T-helper 1 cell treated with Interleukin-12 subunit alpha and Interleukin-12 subunit beta and Interleukin-4 antibody, amounts not matched to agents 30 ng/mL and 1 ng/mL, for 36 hours (primary cell): ENCODE measurements at regions not wholly inside any gene's neighbourhood (a gene's known extent, or its start where the extent isn't known, plus 50 kb on each side); places are given as distances from the start of the nearest gene placed in this dataset.

Experiments
- intact Hi-C: fragments of 100-400 bp; cut with micrococcal nuclease; formaldehyde crosslinking; loops from one replicate; pipeline ENCODE4 v1.15.1; 2024

DNA sequence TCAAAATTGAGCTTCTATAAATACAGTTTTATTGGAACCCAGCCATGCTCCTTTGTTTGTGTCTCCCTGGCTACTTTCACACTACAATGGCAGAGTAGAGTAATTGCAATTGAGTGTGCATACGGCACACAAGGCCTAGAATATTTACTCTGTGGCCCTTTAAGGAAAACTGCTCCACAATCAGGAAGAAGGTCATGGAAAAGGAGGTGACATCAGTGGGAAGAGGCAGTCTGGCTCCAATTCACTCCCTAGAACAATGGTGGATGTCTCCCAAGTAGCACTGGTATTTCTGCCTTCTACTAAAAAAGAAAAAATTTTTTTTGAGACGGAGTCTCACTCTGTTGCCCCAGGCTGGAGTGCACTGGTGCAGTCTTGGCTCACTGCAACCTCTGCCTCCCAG lies 51.3 kb downstream of the KRTAP19-8 start:
- intact Hi-C loops = no loop called here

DNA sequence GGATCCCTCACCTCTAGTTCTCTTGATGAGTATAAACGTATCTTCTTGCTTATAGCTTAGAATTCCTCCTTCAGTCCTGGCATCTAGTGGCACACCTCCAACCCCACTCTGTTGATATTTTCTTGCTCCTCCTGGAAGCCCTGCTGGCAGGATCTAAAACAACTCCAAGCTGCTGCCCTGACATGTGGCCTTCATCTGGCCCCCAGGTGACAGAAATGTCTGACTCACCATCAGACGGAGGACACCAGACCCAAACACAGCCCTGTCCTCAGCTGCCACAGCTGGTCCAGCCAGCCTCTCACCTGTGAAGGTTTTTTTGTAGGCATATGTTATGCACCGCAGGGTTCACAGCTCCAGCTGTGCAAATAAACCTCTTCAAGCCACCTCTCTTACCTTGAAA lies 53.4 kb downstream of the KRTAP19-8 start:
- intact Hi-C loops = no loop called here

DNA sequence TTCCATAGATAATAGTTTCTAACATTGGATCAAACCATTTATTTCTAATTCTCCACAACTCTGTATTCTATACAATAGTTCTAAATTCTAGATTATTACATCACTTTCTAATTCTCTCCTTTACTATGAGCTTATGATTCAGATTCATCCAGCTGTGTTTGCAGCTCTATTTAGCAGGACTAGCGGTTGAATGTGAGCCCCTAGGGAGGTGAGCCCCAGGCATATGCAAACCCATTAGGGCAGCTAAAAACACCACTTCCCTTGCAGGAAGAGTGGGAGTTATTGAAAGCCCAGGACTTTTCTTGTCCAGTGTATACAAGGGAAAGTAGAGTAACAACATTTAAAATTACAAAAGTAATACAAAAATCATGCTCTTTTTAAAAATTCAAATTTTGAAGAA lies 56.9 kb downstream of the KRTAP19-8 start:
- intact Hi-C loops = no loop called here

DNA sequence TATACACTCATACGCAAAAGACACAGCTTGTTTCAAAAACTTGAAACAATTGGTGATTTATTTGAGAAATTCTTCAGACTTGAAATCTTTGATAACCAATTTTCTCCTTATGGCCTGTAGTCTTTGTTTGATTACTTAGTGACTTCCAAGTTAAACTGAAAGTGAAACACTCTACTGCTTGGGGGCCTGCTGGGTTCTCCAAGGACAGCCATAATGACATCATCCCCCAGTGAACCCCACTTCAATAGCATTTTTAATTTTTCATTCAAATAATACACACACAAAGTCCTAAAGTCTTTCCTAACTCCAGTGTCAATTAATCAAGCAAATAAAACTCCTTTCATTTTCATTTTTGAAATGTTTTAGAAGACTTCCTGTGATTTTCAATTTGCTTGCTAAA lies 59.2 kb downstream of the KRTAP19-8 start:
- intact Hi-C loops = loop anchor here (5.0 kb wide), 1 partner anchor 33 kb away; no protein-coding TSS in a partner anchor

DNA sequence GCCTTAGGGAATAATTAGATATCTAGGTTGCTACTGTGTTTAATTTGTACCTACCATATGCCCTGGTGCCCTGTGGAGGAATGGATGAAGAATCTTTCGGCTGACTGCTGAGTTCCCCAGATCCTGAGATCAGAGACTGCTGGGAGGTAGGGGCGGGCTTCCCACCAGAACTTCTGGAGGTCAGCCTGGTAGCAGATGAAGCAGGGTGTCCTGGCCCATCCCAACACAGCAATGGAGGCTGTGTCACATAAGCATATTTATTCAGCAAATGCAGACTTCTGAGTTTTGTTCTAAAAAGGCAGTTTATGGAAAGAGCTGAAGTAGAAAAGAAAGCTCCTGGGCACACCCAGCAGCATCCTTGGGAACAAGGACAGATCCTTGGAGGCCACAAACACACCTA lies 74.0 kb downstream of the KRTAP19-8 start:
- intact Hi-C loops = loop anchor here (10.0 kb wide), 1 partner anchor 129 kb away; no protein-coding TSS in a partner anchor

DNA sequence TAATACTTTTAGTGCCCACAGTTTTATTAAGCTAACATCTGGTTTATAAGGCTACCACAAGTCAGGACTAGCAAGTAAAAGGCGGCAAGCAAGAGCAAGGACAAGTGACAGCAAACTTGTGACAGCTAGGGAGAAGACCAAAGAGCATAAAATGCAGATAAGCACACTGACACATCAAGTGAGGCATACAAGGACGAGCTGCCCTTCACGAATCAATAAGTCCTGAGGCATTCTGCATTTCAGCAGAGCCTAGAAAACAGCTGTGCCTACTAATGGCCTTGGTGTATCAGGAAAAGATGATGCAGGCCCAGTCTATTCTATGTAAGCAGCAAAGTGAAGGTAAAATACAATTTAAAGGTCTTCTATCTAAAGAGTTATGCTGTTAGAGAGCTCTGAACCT lies 74.8 kb downstream of the KRTAP19-8 start:
- intact Hi-C loops = loop anchor here (10.0 kb wide), 1 partner anchor 129 kb away; no protein-coding TSS in a partner anchor

DNA sequence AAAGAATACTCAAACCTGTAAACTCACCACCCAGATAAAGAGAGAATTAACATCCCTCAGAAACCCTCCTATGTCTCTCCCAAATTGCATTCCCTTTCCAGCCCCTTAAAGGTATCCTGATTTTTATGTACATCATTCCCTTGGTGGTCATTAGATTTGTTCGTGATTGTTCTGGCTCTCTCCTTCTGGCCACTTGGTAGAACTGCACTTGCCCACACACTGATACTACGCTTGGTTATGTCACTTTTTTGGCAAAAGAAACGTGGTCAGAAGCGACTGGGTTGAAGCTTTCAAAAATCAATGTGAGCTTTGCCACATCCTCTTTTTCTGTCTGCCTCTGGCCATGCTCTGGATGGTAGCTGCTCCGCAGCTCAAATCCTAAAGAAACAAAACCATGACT lies 76.3 kb downstream of the KRTAP19-8 start:
- intact Hi-C loops = loop anchor here (10.0 kb wide), 1 partner anchor 127 kb away; no protein-coding TSS in a partner anchor

DNA sequence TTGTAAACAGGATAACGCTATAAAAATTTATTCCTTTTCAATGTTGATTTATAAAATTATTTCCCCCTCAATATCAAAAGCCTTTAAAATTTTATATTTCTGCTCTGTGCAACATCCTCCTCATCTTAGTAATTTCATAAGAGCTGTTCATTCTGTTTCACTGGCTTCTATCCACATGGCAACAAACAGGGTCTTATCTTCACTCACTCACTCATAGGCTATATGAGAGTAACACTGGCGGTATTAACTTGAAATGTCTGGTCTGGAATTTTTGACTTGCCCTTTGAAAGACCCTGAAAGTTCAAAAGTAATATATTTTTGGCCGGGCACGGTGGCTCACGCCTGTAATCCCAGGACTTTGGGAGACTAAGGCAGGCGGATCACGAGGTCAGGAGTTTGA lies 77.4 kb upstream of the KRTAP11-1 start:
- intact Hi-C loops = no loop called here

DNA sequence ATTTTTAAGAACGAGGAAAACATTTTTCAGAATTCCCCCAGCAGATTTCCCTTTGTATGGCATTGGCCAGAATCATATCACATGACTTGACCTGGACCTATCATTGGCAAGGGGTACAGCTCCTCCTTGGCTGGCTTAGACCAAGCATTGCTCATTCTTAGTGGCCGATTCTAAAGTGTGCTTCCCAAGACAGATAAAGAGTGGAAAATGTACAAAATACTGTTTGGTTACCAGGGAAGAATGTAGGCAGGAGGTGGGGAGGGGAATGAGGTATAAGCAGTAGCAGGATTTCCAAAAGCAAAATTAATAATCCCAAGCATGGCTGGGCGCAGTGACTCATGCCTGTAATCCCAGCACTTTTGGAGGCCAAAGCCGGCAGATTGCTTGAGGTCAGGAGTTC lies 75.6 kb upstream of the KRTAP11-1 start:
- intact Hi-C loops = no loop called here

DNA sequence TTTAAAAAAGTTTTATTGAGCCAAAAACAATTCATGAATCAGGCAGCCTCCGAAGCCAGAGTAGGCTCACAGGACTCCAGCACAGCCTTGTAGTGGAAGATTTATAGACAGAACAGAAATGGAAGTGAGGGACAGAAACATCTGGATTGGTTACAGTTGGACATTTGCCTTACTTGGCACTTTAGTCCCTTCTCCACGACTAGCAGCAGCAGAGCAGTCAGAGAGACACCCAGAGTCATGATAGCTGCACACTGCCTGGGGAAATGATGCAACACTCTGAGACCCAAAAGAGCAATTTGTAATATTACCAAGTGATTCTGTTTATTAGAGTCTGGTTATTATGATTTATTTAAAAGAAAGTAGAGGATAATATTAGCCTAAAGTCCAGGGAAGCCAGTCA lies 72.2 kb upstream of the KRTAP11-1 start:
- intact Hi-C loops = no loop called here

DNA sequence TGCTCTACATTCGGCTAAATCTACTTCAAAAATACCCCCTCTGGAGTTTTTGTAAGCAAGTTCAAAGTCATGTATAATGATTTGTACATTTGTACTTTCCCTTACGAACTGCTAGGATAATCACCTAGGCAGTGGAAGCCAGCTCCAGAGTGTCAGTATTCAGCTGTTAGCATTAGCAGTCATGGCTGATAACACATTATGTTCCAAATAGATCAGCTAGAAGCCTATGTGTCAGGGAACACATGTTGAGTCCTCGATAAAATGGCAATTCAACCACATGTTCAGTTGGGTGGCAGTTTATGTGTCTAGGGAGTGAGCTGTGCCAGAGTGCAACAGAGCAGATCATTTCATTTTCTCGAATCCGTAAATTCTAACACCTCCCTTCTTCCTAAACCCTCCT lies 65.8 kb upstream of the KRTAP11-1 start:
- intact Hi-C loops = no loop called here

DNA sequence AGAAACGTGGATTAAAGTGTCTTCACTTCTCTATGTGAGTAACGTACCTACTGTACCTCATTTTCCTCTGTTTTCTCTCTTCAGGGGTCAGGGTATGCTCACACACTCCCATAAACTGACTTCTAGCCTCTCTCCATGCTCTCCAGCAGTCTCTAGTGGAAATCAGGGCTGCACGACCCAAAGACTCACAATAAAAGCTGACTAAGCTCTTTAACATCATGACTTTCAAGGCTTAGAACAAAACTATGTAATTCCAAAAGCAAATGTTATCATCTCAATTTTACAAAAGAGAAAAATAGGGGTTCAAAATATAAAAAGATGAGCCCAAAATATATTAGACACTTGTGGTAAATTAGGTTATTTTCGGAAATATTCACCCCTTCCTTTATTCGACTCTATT lies 62.5 kb upstream of the KRTAP11-1 start:
- intact Hi-C loops = no loop called here

DNA sequence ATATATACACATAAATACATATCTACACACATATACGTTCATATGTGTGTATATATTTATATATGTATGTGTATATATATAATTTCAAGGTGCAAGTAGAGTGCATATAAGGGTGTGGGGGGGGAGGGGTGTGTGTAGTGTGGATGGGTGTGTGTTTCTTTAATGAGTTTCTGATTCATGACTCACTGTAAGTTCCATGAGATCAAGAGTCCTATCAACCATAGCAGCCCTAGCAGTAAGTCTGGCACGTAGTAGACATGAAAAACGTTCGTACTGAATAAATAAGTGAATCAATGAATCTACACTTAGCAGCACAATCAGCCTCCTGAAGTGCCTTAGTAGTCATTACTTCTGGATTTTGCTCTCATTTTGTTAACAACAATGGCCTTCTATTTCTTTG lies 61.9 kb upstream of the KRTAP11-1 start:
- intact Hi-C loops = no loop called here

DNA sequence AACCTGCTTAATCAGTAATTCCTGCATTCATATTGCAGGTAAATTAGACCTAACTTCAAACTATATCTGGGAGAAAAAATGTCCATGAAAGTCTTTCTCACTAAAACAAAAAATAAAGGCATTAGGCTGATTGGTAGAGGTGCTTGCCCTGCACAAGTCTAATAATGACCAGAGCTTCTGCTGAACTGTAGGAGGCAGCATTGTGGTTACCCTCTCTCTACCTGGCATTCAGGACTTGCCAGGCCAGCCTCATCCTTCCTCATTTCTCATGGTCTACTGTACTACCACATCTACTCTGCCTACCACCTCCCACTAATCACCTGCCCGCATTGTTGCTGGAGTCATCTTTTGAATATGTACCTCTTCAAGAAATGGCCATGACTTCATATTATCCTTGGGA lies 60.8 kb upstream of the KRTAP11-1 start:
- intact Hi-C loops = loop anchor here (1.0 kb wide), 1 partner anchor 144 kb away; no protein-coding TSS in a partner anchor

DNA sequence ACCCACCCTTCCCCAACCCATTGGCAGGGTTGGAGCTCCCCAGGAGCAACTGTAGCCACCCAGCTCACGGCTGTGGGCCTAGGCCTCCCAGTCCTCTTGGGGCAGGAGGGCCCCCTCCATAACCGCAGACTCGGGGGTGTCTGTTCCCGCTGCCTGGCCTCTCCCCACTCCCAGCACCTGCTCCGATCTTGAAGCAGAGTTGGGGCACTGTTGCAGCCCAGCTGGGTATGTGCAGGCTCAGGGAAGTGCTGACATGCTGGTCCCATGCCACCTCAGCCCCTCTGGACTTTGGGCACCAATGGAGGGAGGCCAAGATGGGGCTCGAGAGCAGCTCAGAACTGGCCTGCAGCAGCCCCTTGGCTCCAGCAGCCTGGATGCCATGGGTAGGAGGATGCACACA lies 54.8 kb upstream of the KRTAP11-1 start:
- intact Hi-C loops = no loop called here

DNA sequence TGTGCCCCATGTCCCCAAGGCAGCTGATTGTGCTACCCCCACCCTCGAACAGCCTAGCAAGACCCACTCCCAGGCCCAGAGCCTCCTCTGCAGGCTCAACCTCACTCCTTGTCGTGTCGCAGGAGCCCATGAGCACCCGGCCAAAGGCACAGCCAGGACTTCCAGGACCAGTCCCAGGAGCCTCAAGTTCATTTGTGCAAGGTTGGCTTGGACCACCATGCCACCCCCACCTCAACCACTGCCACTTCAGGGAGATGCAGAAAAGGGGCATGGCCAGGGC lies 54.4 kb upstream of the KRTAP11-1 start:
- intact Hi-C loops = no loop called here

DNA sequence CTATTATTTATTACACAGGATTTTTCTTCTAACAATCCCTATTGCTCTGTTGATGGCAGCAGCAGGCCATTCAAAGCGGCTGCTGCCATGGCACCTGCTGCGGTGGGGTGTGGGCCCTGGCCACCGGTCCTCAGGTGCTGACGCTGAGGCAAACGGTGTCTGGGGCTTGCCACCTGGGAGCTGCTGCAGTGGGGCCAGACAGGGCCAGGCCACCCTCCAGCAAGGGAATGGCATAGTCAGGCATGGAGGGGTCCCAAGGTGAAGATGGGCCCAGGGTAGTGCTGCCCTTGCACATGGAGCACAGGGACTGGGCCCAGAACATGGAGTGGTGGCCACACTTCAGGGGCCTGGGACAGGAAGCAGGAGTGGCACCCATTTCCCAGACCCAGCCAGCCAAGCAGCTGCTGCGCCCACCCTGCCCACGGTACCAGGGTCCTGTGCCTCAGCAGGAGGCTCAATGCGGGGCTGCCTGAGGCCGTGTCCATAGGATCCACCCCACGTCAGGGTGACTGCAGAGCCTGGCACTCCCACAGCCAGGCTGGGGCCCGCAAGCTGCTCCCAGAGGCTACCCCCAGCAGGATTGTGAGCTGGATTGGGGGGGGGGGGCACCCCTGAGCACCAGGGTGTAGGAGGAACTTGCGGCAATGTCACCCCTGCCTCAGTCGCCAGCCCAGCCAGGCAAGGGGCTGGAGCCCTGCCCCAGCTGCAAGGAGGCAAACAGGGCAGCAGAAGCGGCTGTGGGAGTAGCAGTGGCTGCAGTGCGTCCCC lies 53.9 kb upstream of the KRTAP11-1 start:
- intact Hi-C loops = no loop called here

DNA sequence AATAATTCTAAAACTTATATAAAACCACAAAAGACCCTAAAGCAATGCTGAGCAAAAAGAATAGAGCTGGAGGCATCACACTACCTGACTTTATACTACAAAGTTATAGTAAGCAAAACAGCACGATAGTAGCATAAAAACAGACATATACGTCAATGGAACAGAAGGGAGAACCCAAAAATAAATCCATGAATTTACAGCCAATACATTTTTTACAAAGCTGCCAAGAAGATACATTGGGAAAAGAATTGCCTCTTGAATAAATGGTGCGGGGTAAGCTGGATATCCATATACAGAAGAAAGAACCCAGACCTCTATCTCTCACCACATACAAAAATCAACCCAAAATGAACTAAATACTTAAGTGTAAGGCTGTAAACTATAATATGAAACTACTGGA lies 51.3 kb upstream of the KRTAP11-1 start:
- intact Hi-C loops = no loop called here
